DLD1 (cell line): ENCODE measurements at regions not wholly inside any gene's neighbourhood (a gene's known extent, or its start where the extent isn't known, plus 50 kb on each side); places are given as distances from the start of the nearest gene placed in this dataset.

Experiments
- in situ Hi-C: cut with HindIII; loops from 2 replicates; pipeline ENCODE4 v1.10.0; 2017; ENCODE audit warnings: low sequenced_read_pairs

GRCh38 chr2:6054161-6054671, 362.0 kb downstream of the SOX11 start:
- in situ Hi-C loops: no loop called here

DNA sequence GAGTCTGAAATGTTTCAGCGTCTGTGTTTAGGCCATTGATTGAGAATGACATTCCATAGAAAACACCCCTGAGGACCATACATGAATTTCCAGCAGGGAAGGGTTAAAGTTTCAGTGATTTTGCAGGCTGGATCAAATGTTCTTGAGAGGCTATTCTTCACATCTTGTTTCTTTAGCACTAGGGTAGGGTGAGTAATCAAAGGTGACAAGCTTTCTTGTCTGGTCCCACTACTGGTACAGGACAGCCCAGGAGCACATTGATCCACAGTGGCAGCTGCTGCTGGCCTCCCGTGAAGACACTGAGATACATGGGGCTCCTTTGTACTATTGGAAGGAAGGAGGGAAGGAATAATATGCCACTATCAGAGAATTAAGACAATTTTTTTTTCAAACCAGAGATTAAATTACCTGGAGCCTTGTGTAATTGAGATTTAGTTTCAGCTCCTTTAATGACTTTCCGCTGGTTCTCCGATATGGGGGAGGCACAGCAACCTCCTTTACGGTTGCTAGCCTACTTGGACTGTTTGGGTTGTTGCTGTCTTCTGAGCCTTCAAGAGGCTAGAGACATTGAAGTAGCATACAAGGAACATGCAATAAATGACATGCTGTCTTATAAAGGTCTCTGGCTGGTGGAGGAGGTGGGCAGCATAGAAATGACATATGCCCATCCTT, 368.9 kb downstream of the SOX11 start:
- in situ Hi-C loops: no loop called here

GRCh38 chr2:6064757-6065156, 372.6 kb downstream of the SOX11 start:
- in situ Hi-C loops: no loop called here

DNA sequence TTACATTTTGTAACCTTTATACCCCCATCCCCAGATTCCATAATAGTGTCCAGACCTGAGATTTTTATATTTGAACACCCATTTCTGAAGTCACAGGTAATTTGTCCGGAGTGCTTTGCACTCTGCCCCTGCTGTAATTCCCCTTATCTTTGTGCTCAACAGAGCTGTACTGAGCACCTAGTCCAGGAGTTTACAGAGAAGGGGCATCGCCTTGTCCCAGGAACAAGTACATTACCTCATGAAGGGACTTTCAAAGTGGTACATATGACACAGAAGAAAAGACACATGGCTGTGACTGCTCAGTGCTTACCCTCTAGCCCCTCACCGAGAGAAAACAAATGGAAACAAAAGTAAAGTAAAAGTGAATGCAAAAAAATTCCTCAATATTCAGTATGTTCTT, 373.5 kb downstream of the SOX11 start:
- in situ Hi-C loops: no loop called here

GRCh38 chr2:6067089-6067488, 374.9 kb downstream of the SOX11 start:
- in situ Hi-C loops: no loop called here

DNA sequence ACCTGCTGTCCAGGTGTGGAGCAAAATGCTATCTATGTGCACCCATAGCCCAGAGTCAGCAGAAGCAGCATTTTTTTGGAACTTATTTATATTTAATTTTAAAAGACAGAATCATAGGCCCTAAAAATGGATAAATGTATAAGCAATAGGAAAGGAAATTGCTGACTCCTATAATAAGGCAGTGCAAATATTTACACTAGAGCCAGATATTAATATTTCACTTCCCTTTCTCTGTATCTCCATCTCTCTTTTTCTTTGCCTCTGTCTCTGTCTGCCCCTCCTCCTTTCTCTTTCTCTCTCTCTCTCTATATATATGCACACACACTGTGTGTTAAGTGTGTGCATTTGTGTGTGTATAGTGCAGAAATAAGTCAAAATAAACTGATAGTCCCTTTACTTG, 375.6 kb downstream of the SOX11 start:
- in situ Hi-C loops: no loop called here

GRCh38 chr2:6068429-6068828, 376.2 kb downstream of the SOX11 start:
- in situ Hi-C loops: no loop called here

DNA sequence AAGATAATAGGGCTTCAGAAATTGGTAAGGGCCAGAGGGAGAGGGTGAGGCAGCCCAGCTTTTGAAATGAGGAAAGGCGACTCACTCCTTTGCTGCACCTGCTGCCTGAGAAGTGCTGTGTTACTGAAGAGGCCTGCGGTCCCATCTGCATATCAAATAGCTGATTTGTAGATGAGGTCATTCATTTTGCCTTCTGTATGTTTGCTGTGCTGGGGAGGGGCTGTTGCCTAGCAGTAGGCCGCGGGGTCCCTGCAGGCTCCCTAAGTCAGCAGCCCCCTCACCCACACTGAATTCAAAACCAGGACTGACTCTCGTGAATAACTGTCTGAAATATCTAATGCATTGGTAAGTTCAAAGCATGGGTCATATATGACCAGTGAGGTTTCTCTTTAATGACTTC, 377.2 kb downstream of the SOX11 start:
- in situ Hi-C loops: no loop called here

DNA sequence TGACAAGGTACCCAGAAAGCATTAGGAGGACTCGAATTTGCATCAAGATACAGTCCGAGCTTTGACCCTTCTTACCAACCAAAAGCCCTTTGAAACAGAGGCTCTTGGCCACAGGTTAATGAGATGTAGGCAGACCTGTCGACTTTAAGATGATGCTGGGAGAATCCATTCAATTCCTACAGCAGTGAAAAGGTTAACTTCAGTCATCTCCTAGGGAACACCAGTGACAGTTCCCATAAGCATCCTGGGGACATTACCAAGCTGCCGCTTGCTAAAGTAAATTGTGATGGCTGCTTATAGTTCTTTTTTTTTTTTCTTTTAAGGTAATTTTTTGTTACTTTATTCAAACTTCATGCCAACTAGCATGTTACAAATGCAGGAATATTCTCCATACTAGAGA, 379.3 kb downstream of the SOX11 start:
- in situ Hi-C loops: no loop called here

DNA sequence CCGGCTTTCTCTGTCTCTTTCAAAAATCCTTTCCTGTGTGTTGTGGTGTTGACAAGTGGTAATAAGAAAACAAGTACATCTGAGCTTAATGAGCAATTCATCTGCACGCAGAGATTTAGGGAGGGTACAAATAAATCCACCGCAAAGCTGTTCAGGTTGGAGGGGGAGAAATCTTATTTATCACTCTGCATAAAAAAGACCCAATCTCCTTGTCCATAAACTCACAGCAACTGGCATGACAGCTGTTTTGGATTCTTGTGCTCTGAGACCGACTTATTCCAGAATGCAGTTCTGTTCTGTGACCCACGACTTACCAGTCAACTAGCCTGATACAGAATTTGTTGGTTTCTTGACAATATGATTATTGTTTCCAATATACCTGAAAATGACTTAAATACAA, 380.1 kb downstream of the SOX11 start:
- in situ Hi-C loops: no loop called here

DNA sequence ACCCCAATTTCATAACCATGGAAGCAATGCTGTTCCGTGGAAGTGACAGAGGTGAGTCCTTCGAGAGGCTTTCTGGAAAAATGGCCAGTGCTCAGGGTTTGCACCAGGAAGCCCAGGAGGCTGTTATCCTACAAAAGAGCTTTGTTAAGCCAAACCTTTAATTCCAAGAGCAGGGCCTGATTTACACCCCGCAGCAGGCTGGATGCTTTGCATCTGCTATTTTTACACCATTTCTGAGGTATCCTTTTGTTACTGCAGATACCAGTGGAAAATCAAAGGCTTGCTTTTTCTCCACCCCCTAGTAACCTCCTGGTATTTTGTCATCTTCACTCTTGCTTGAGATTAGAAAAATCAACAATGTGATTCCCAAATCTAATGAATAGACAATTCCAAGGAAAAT, 380.6 kb downstream of the SOX11 start:
- in situ Hi-C loops: no loop called here

DNA sequence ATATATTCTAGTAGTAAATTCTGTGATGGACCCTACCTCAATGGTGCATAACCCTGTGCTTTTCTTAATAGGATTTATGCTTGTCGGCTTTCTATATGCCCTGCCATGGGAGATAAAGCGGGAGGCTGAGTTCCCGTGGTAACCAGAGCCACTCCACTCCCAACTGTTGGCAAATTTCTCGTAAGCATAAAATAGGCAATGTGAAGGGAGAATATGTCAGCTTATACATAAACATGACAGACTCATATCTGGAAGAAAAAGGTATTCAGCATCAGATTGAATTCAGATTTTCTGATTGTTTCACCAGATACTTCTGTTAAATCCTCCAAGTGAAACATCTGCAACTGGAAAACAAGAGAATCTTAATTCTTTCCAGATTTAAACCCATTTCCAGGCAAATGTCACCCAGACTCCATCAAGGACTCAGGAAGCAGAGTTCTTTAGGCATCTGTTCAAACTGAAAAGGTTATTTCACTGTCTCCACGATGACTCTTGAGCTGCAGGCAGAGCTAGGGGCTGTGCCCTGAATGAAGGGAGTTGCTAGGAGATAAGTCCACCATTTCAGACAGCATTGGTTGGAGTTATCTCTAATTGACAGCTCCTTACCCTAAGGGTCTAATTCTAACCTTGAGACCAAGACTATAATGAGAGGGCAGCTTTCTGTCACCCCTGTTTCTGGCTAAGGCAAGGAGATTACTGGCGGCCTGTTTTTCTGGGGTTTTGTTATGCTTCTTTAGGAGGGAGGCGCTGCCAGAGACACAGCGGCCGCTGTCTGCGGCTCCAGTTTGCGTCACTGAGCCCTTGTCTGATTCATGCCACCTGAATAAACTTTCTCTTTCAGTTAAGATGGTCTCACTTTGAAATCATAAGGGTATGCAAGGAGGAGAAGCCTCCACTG, 381.3 kb downstream of the SOX11 start:
- in situ Hi-C loops: no loop called here

GRCh38 chr2:6074089-6074643, 382.0 kb downstream of the SOX11 start:
- in situ Hi-C loops: no loop called here

- in situ Hi-C loops: no loop called here
These were observed 385.4 kb downstream of the SOX11 start for GRCh38 chr2:6077585-6077984.

DNA sequence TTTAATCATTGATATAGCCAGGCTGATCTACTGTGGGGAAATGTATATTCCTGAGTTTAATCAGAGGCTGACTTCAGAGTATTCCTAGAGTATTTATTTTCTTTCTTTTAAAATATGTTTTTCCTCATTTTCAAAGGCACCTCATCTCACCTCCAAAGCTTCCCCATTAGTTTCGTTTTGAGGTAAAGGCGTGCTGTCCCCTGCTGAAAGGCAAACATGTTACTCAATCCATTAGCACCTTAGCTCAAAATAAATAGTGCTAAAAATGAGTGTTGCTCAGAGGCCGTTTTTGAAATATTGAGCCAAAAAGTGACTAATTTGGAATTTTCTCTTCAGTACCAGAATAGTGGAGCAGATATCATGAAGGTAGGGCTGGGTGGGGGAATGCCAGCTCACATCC, 386.2 kb downstream of the SOX11 start:
- in situ Hi-C loops: no loop called here

- in situ Hi-C loops: no loop called here
These were observed 387.2 kb downstream of the SOX11 start for GRCh38 chr2:6079405-6079804.

GRCh38 chr2:6080932-6081753, 389.0 kb downstream of the SOX11 start:
- in situ Hi-C loops: no loop called here

- in situ Hi-C loops: no loop called here
These were observed 389.9 kb downstream of the SOX11 start for GRCh38 chr2:6081955-6082624.

DNA sequence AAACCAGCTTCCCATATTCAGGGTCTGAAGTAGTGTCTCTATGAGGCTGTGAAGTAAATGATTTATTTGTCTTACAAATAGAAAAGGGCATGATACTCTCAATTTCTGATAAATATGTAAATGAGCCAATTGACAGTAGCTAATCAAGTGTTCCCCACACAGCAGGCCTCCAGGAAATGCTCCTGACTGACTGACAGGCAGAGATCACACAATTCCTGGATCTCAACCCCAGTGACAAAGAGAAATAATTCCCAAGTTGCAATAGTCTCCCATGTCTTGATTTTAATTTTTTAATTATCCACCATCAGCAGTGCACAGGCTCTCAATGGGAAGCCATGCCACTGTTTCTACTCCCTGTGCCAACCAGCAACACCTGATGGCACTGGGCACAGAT, 390.4 kb downstream of the SOX11 start:
- in situ Hi-C loops: no loop called here

- in situ Hi-C loops: no loop called here
These were observed 391.0 kb downstream of the SOX11 start for GRCh38 chr2:6083136-6083535.
